ENCODE measurements at regions not wholly inside any gene's neighbourhood (a gene's known extent, or its start where the extent isn't known, plus 50 kb on each side); places are given as distances from the start of the nearest gene placed in this dataset.

DNA sequence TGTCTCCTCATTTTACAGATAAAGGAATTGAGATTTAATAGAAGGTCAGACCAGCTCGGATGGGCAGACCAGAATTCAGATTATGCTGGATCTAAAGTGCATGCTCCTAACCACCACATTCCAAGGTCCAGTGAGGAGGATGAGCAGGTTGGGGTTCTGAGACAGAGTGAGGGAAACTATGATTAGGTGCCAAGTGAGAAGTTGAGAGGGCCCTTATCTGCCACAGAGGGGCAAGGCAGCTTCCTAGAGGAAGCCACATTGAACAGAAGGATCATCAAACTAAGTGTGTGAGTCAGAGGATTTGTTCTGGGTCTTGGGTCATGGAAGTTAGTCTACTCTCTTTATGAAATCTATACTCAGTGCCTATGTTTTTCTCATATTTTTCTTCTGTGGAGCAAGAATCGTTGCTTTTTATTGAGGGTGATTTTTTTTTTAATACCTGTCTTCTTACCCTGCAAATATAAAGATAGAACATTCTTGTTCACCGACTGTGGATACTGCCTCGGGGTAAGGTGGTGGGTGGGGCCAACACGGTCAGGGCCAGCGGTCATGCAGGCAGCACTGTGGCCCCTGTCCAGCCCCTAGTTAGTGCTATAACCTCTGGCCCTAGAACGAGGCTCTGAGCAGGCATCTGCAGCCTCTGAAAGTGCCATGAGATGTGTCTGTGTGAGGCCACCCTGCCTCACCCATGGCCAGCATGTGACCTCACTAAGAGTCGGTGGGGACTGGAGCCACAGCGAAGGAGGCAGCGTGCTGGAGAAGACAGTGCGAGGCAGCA is 55.6 kb upstream of the PTHLH start:
- TF ChIP-seq CTCF (IDR thresholded peaks at IDR 0.05 in 4 of 5, conservative IDR thresholded peaks at IDR 0.05 in 1 of 5) (no peak), POLR2A (IDR thresholded peaks at IDR 0.05) (no peak)
